ENCODE measurements at regions not wholly inside any gene's neighbourhood (a gene's known extent, or its start where the extent isn't known, plus 50 kb on each side); places are given as distances from the start of the nearest gene placed in this dataset.

- DNase-seq (ENCODE audit: low spot score): no peak
- peak overlapping the region in 1 of 2 donors; percentile 42 for H3K27ac ChIP-seq
- H3K4me3 ChIP-seq: no peak overlapping the region
- TF ChIP-seq CTCF (IDR thresholded peaks at IDR 0.05): no peak
These were observed 61.2 kb upstream of the EDNRB start for GRCh38 chr13:77979721-77980385.

GRCh38 chr13:77975358-77976042 is 56.9 kb upstream of the EDNRB start:
- TF ChIP-seq CTCF (IDR thresholded peaks at IDR 0.05): no peak
- H3K27ac ChIP-seq: no peak overlapping the region
- DNase-seq (ENCODE audit: low spot score): no peak
- no peak overlapping the region for H3K4me3 ChIP-seq

- Histone ChIP-seq H3K4me3 (no peak overlapping the region), H3K27ac (no peak overlapping the region)
- no peak for TF ChIP-seq CTCF (IDR thresholded peaks at IDR 0.05)
- no peak for DNase-seq (ENCODE audit: low spot score)
These were observed 50.7 kb upstream of the EDNRB start for GRCh38 chr13:77969299-77969698.
